ENCODE measurements at regions not wholly inside any gene's neighbourhood (a gene's known extent, or its start where the extent isn't known, plus 50 kb on each side); places are given as distances from the start of the nearest gene placed in this dataset.

DNA sequence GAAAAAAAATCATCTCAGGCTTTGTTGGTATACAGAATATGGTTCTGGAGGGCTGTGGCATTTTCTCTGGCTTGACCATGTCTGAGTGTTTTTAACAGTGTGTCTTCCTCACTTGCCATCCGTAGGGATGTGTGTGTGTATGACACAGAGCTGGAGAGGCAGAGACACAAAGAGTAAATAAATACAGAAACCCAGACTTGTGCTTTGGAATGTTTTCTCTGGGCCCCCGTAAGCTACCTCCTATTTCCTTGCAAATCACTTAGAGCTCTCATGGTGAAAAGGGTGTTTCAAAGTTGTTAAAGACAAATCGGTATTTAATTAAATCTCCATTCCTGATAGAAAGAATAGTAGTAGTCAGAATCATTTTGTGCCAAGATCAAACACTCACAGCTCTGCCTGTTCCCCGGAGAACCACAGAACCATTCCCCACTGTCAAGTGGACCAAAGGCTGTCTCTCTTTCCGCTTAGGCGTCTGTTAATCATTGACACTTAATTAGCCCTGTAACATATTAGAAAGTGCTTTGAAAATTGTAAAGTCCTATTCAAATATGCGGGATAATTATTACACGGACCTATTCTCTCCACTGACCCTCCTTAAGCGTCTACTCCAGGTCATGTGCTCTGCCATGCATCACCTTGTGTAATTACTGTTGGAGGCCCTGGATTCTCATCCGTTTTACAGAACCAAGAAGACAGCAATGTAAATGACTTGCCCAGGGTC lies 313.6 kb upstream of the TLE3 start:
- TF ChIP-seq REST (IDR thresholded peaks at IDR 0.05; ENCODE audit: low read depth) (no peak), EP300 (IDR thresholded peaks at IDR 0.05; ENCODE audit: borderline replicate concordance) (no peak), TAF1 (IDR thresholded peaks at IDR 0.05; ENCODE audit: low read depth) (no peak)

Data from Ishikawa (cell line).